SK-N-SH treated with all-trans-retinoic acid at 6 μM for 48 hours (cell line): ENCODE measurements at regions not wholly inside any gene's neighbourhood (a gene's known extent, or its start where the extent isn't known, plus 50 kb on each side); places are given as distances from the start of the nearest gene placed in this dataset.

ENCODE experiments used
- ARNTL ChIP-seq: fragments of 450-650 bp; formaldehyde crosslinking; IDR thresholded peaks from 2 replicates; pipeline ENCODE4 v1.5.0; 2020; ENCODE audit warnings: low read depth, mild to moderate bottlenecking, moderate library complexity, borderline replicate concordance
- CREB5 ChIP-seq: fragments of 250-450 bp; sonication (Bioruptor Pico); IDR thresholded peaks from 2 replicates; pipeline ENCODE4 v1.5.1; 2020; ENCODE audit warnings: low read depth, mild to moderate bottlenecking, moderate library complexity
- CSRNP3 ChIP-seq: fragments of 250-450 bp; sonication (Bioruptor Pico); IDR thresholded peaks from 2 replicates; pipeline ENCODE4 v1.5.1; 2021; ENCODE audit warnings: mild to moderate bottlenecking, moderate library complexity
- GLIS3 ChIP-seq: fragments of 250-450 bp; sonication (Bioruptor Pico); IDR thresholded peaks from 2 replicates; pipeline ENCODE4 v1.5.0; 2020; ENCODE audit warnings: mild to moderate bottlenecking, moderate library complexity
- ISL1 ChIP-seq: fragments of 250-450 bp; sonication (Bioruptor Pico); IDR thresholded peaks from 2 replicates; pipeline ENCODE4 v2.1.2; 2022; ENCODE audit warnings: mild to moderate bottlenecking, moderate library complexity
- OSR1 ChIP-seq: fragments of 250-450 bp; sonication (Bioruptor Pico); IDR thresholded peaks from 2 replicates; pipeline ENCODE4 v1.8.0; 2022; ENCODE audit warnings: moderate library complexity, mild to moderate bottlenecking, inconsistent platforms
- PATZ1 ChIP-seq: fragments of 250-450 bp; sonication (Bioruptor Pico); IDR thresholded peaks from 2 replicates; pipeline ENCODE4 v1.8.0; 2020; ENCODE audit warnings: mild to moderate bottlenecking, moderate library complexity, borderline replicate concordance
- POU6F1 ChIP-seq: fragments of 250-450 bp; sonication (Bioruptor Pico); IDR thresholded peaks from 2 replicates; pipeline ENCODE4 v1.8.0; 2021; ENCODE audit warnings: low read depth, mild to moderate bottlenecking, moderate library complexity, borderline replicate concordance
- PPARA ChIP-seq: fragments of 250-450 bp; sonication (Bioruptor Pico); IDR thresholded peaks from 2 replicates; pipeline ENCODE4 v1.5.0; 2020; ENCODE audit warnings: mild to moderate bottlenecking, borderline replicate concordance
- RARB ChIP-seq: fragments of 250-450 bp; sonication (Bioruptor Pico); IDR thresholded peaks from 2 replicates; pipeline ENCODE4 v1.8.0; 2021; ENCODE audit warnings: mild to moderate bottlenecking, moderate library complexity
- TSHZ2 ChIP-seq: fragments of 250-450 bp; sonication (Bioruptor Pico); IDR thresholded peaks from 2 replicates; pipeline ENCODE4 v1.5.0; 2020; ENCODE audit warnings: mild to moderate bottlenecking, moderate library complexity
- ZNF565 ChIP-seq: fragments of 450-650 bp; formaldehyde crosslinking; conservative IDR thresholded peaks from 2 replicates; pipeline ENCODE4 v1.5.0; 2020; ENCODE audit warnings: low read depth, mild to moderate bottlenecking, moderate library complexity
- ZNF8 ChIP-seq: fragments of 450-650 bp; formaldehyde crosslinking; IDR thresholded peaks from 2 replicates; pipeline ENCODE4 v1.5.0; 2020; ENCODE audit warnings: mild to moderate bottlenecking, moderate library complexity

GRCh38 chr2:194907569-194907968 lies 749.5 kb upstream of the SLC39A10 start:
- no peak for TF ChIP-seq POU6F1 (CRISPR knock-in tag)
- no peak for TF ChIP-seq ZNF8 (CRISPR knock-in tag)
- TF ChIP-seq ZNF565, result no peak
- no peak for TF ChIP-seq PPARA (CRISPR knock-in tag)
- TF ChIP-seq PATZ1 (CRISPR knock-in tag), result no peak
- no peak for TF ChIP-seq TSHZ2 (CRISPR knock-in tag)
- TF ChIP-seq OSR1 (CRISPR knock-in tag), result no peak
- no peak for TF ChIP-seq GLIS3 (CRISPR knock-in tag)
- TF ChIP-seq CSRNP3 (CRISPR knock-in tag), result no peak
- TF ChIP-seq ARNTL (CRISPR knock-in tag), result no peak
- TF ChIP-seq RARB (CRISPR knock-in tag), result no peak
- TF ChIP-seq CREB5, result no peak
- no peak for TF ChIP-seq ISL1
